Esophagus squamous epithelium (tissue), 4 donors: ENCODE measurements at regions not wholly inside any gene's neighbourhood (a gene's known extent, or its start where the extent isn't known, plus 50 kb on each side); places are given as distances from the start of the nearest gene placed in this dataset.

Experiments used
- POLR2A ChIP-seq, 4 donors: fragments of 450-650 bp; IDR thresholded peaks; one replicate each; pipeline ENCODE4 v1.6.1; 2017; ENCODE audit warnings: antibody characterized with exemption in 4 of 4, mild to moderate bottlenecking in 4 of 4, moderate library complexity in 3 of 4
- TF ChIP-seq, protein P1 (sequence below), 6 experiments: fragments of 450-650 bp in 4 of 6; fragments of 200-600 bp in 2 of 6; sonication (generic) in 2 of 6; IDR thresholded peaks; one replicate each; pipeline ENCODE4 v1.5.1; 2016 to 2019; ENCODE audit warnings: antibody characterized with exemption in 6 of 6, mild to moderate bottlenecking in 4 of 6, moderate library complexity in 4 of 6

DNA sequence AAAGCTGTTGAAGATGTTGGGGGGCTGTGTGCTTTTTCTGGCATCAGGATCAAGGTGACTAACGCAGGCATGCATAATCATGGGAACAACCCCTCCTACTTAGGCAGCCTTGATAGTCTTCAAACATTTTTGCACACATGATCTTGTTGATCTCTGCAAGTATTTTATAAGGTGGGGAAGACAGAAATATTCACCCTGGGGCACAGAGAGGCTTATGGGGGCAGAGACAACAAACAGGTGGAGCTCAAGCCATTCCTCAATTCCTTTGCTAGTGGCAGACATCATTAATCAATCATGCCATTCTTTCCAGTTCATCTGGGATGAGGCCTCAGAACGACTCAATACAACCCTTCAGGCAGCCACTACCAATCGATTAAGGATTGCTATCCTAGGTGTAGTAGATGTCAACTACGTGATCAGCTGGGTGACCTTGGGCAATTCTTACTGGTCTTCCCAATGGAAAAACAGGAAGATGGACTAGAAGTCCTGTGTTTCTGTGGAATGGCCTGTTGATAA, 110.3 kb upstream of the SMAD3 start:
- TF ChIP-seq, protein P1, sequence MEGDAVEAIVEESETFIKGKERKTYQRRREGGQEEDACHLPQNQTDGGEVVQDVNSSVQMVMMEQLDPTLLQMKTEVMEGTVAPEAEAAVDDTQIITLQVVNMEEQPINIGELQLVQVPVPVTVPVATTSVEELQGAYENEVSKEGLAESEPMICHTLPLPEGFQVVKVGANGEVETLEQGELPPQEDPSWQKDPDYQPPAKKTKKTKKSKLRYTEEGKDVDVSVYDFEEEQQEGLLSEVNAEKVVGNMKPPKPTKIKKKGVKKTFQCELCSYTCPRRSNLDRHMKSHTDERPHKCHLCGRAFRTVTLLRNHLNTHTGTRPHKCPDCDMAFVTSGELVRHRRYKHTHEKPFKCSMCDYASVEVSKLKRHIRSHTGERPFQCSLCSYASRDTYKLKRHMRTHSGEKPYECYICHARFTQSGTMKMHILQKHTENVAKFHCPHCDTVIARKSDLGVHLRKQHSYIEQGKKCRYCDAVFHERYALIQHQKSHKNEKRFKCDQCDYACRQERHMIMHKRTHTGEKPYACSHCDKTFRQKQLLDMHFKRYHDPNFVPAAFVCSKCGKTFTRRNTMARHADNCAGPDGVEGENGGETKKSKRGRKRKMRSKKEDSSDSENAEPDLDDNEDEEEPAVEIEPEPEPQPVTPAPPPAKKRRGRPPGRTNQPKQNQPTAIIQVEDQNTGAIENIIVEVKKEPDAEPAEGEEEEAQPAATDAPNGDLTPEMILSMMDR (IDR thresholded peaks at IDR 0.05): no peak
- no peak for TF ChIP-seq POLR2A (IDR thresholded peaks at IDR 0.05)
